Ascending aorta (tissue), 2 donors: ENCODE measurements at regions not wholly inside any gene's neighbourhood (a gene's known extent, or its start where the extent isn't known, plus 50 kb on each side); places are given as distances from the start of the nearest gene placed in this dataset.
"Not testable (repeated sequence)": the region's sequence is repeated elsewhere in the genome, so short reads cannot be mapped to it uniquely, and the experiment has no call there.

Experiments
- DNase-seq, 2 donors: peaks; one replicate each; pipeline ENCODE4 v3.0.0-alpha.2; 2019; ENCODE audit warnings: low spot score in 2 of 2
- H3K27ac ChIP-seq, 2 donors: fragments of 200-600 bp; sonication (generic); one replicate each; pipeline ENCODE4 v1.5.1; 2016 to 2017; ENCODE audit warnings: mild to moderate bottlenecking in 1 of 2
- H3K27me3 ChIP-seq: fragments of 200-600 bp; sonication (generic); one replicate; pipeline ENCODE4 v1.5.1; 2017
- H3K36me3 ChIP-seq, 2 donors: fragments of 200-600 bp; sonication (generic); one replicate each; pipeline ENCODE4 v1.5.1; 2016
- H3K4me1 ChIP-seq, 2 donors: fragments of 200-600 bp; sonication (generic); one replicate each; pipeline ENCODE4 v1.5.1; 2016 to 2017; ENCODE audit warnings: mild to moderate bottlenecking in 1 of 2
- H3K4me3 ChIP-seq, 2 donors: fragments of 200-600 bp; sonication (generic); one replicate each; pipeline ENCODE4 v1.5.1; 2016 to 2017; ENCODE audit warnings: mild to moderate bottlenecking in 1 of 2
- H3K9me3 ChIP-seq, 2 donors: fragments of 200-600 bp; sonication (generic); one replicate each; pipeline ENCODE4 v1.5.1; 2016
- CTCF ChIP-seq, 3 experiments: fragments of 200-600 bp in 2 of 3; fragments of 450-650 bp in 1 of 3; sonication (generic) in 2 of 3; IDR thresholded peaks; one replicate each; pipeline ENCODE4 v1.5.1; 2016 to 2019; ENCODE audit warnings: antibody characterized with exemption in 3 of 3, mild to moderate bottlenecking in 1 of 3, moderate library complexity in 1 of 3
- intact Hi-C: fragments of 100-400 bp; cut with DNase I; formaldehyde crosslinking; loops from one replicate; pipeline ENCODE4 v1.15.1; 2023

- Histone ChIP-seq H3K27ac (no peak overlapping the region), H3K4me1 (no peaks in the 10 kb centered on the region), H3K36me3 (no peaks in the 10 kb centered on the region), H3K9me3 (no peaks in the 10 kb centered on the region), H3K4me3 (no peak overlapping the region), H3K27me3 (no peaks in the 10 kb centered on the region)
- DNase-seq, result no peak
- TF ChIP-seq CTCF (IDR thresholded peaks at IDR 0.05), result no peak
- intact Hi-C loops, result loop anchor here (10.0 kb wide), 1 partner anchor 55 kb away; no protein-coding TSS in a partner anchor
Measured at GRCh38 chr9:26669701-26670670, 222.6 kb downstream of the CAAP1 start.

DNA sequence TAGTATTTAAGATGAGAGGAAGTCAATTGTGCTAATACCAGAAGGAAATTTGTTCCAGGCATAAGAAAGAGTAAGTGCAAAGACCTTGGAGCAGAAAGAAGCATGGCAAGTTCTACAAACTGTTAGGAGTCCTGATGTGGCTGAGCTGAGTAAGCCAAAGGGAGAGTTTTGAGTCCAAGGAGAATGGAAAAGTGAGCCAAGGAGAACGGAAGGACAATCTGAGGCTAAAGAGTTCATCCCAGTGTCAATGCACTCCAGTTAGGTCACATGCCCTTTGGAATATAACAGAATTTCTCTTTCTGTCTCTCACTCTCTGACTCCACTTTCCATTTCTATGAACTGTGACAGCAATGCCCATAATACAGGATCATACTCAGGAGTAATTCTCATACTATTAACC, 224.7 kb downstream of the CAAP1 start:
- DNase-seq, result no peak
- intact Hi-C loops, result loop anchor here (10.0 kb wide), 1 partner anchor 57 kb away; no protein-coding TSS in a partner anchor
- Histone ChIP-seq H3K27ac (no peak overlapping the region), H3K9me3 (no peaks in the 10 kb centered on the region), H3K27me3 (no peaks in the 10 kb centered on the region), H3K4me3 (no peak overlapping the region), H3K36me3 (no peaks in the 10 kb centered on the region), H3K4me1 (no peaks in the 10 kb centered on the region)
- no peak for TF ChIP-seq CTCF (IDR thresholded peaks at IDR 0.05)

- H3K27me3 ChIP-seq, result no peaks in the 10 kb centered on the region
- intact Hi-C loops, result loop anchor here (10.0 kb wide), 1 partner anchor 59 kb away; no protein-coding TSS in a partner anchor
- no peak overlapping the region for H3K27ac ChIP-seq
- no peak overlapping the region for H3K4me3 ChIP-seq
- no peaks in the 10 kb centered on the region for H3K9me3 ChIP-seq
- no peak for DNase-seq
- H3K4me1 ChIP-seq, result no peaks in the 10 kb centered on the region
- no peaks in the 10 kb centered on the region for H3K36me3 ChIP-seq
- TF ChIP-seq CTCF (IDR thresholded peaks at IDR 0.05), result no peak
Measured at GRCh38 chr9:26665666-26666065, 226.9 kb downstream of the CAAP1 start.

GRCh38 chr9:26664087-26664773, 228.4 kb downstream of the CAAP1 start:
- H3K27ac ChIP-seq, H3K36me3 ChIP-seq, H3K27me3 ChIP-seq, DNase-seq, H3K4me3 ChIP-seq, H3K9me3 ChIP-seq, H3K4me1 ChIP-seq: not testable (repeated sequence)
- intact Hi-C loops, result loop anchor here (10.0 kb wide), 1 partner anchor 61 kb away; no protein-coding TSS in a partner anchor

- H3K27ac ChIP-seq, result no peak overlapping the region
- no peaks in the 10 kb centered on the region for H3K9me3 ChIP-seq
- no peak for DNase-seq
- TF ChIP-seq CTCF (IDR thresholded peaks at IDR 0.05), result no peak
- no peaks in the 10 kb centered on the region for H3K4me1 ChIP-seq
- no peak overlapping the region for H3K4me3 ChIP-seq
- intact Hi-C loops, result loop anchor here (10.0 kb wide), 1 partner anchor 62 kb away; no protein-coding TSS in a partner anchor
- H3K27me3 ChIP-seq, result no peaks in the 10 kb centered on the region
- no peaks in the 10 kb centered on the region for H3K36me3 ChIP-seq
Measured at GRCh38 chr9:26662476-26662875, 230.1 kb downstream of the CAAP1 start.

DNA sequence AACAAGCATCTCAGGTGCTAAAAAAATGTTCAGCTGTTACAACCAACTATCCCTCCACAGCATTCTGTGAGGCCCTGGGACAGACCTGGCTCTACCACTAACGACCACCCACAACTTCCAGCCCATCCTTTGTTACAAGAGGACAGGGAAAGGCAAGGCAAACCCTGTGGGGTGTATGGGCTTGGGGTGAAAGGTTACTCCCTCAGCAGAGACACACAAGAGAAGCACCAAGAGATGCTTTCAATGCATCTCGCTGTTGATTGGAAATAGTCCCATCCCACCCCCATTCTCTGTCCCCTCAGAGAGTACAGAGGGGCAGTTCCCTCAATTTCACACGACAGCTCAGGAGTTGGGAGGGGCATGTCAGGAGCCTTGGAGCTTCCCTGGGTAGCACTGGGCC, 234.1 kb downstream of the CAAP1 start:
- intact Hi-C loops, result no loop called here
- H3K36me3 ChIP-seq, result no peaks in the 10 kb centered on the region
- peaks cover 0 to 3% of the 10 kb centered on the region in 2 donors for H3K4me1 ChIP-seq
- H3K4me3 ChIP-seq, result no peak overlapping the region
- H3K27ac ChIP-seq, result no peak overlapping the region
- no peak for TF ChIP-seq CTCF (IDR thresholded peaks at IDR 0.05)
- DNase-seq, result no peak
- H3K27me3 ChIP-seq, result no peaks in the 10 kb centered on the region
- H3K9me3 ChIP-seq, result no peaks in the 10 kb centered on the region
